Neural cell (in vitro differentiated cells): ENCODE measurements at regions not wholly inside any gene's neighbourhood (a gene's known extent, or its start where the extent isn't known, plus 50 kb on each side); places are given as distances from the start of the nearest gene placed in this dataset.

Source experiments
- CTCF ChIP-seq: fragments of 450-650 bp; IDR thresholded peaks from 2 replicates; pipeline ENCODE4 v1.5.1; 2014; ENCODE audit warnings: antibody characterized with exemption, mild to moderate bottlenecking, moderate library complexity; ENCODE audit not compliant: poor library complexity, severe bottlenecking
- EZH2 ChIP-seq: fragments of 200-600, 300-800 bp; shearing (Covaris generic), sonication (generic); IDR thresholded peaks from 2 replicates; pipeline ENCODE4 v1.6.1; 2014; ENCODE audit warnings: antibody characterized with exemption, low read length, borderline replicate concordance, mild to moderate bottlenecking; ENCODE audit not compliant: insufficient read depth, poor library complexity, severe bottlenecking
- POLR2AphosphoS5 ChIP-seq: IDR thresholded peaks from 2 replicates; pipeline ENCODE4 v1.6.1; 2012

- TF ChIP-seq EZH2 (no peak), CTCF (no peak), POLR2AphosphoS5 (no peak)
Observed at GRCh38 chr2:13745330-13745729, 887.2 kb upstream of the LRATD1 start.
